HL-60 (cell line): ENCODE measurements at regions not wholly inside any gene's neighbourhood (a gene's known extent, or its start where the extent isn't known, plus 50 kb on each side); places are given as distances from the start of the nearest gene placed in this dataset.

Experiments used
- DNase-seq, 2 experiments: peaks; one replicate each; pipeline ENCODE4 v3.0.0-alpha.2; 2010 to 2020; ENCODE audit warnings: low read depth in 1 of 2, low spot score in 1 of 2
- H3K27ac ChIP-seq: fragments of 250-450 bp; sonication (Bioruptor Pico); replicated peaks from 2 replicates; pipeline ENCODE4 v1.5.1; 2020; ENCODE audit warnings: mild to moderate bottlenecking, moderate library complexity
- H3K27me3 ChIP-seq: fragments of 250-450 bp; sonication (Bioruptor Pico); 2 replicates; pipeline ENCODE4 v1.5.1; 2021; ENCODE audit warnings: mild to moderate bottlenecking, moderate library complexity; ENCODE audit not compliant: insufficient read depth, poor library complexity, severe bottlenecking
- H3K4me3 ChIP-seq: replicated peaks from 2 replicates; pipeline ENCODE4 v1.5.1; 2011; ENCODE audit warnings: mild to moderate bottlenecking, control low read depth, low read length; ENCODE audit not compliant: insufficient read depth
- CTCF ChIP-seq: IDR thresholded peaks from one replicate; pipeline ENCODE4 v1.5.1; 2011; ENCODE audit warnings: low read length, control low read depth, inconsistent platforms; ENCODE audit not compliant: insufficient read depth
- GABPA ChIP-seq: IDR thresholded peaks from 2 replicates; pipeline ENCODE4 v1.6.1; 2012; ENCODE audit warnings: low read depth
- POLR2AphosphoS5 ChIP-seq: IDR thresholded peaks from 2 replicates; pipeline ENCODE4 v1.6.1; 2012; ENCODE audit warnings: low read depth
- REST ChIP-seq: IDR thresholded peaks from 2 replicates; pipeline ENCODE4 v1.6.1; 2012; ENCODE audit warnings: low read depth; ENCODE audit not compliant: insufficient replicate concordance
- SPI1 ChIP-seq: IDR thresholded peaks from 2 replicates; pipeline ENCODE4 v1.6.1; 2012; ENCODE audit warnings: low read depth, mild to moderate bottlenecking, borderline replicate concordance

GRCh38 chr2:51410331-51410730 is 378.4 kb upstream of the NRXN1 start:
- Histone ChIP-seq H3K27ac (no peak overlapping the region), H3K27me3 (no peaks in the 10 kb centered on the region), H3K4me3 (no peak overlapping the region)
- no peak for DNase-seq
- TF ChIP-seq POLR2AphosphoS5 (no peak), REST (no peak), CTCF (no peak), SPI1 (no peak), GABPA (no peak)

- no peak for DNase-seq
- TF ChIP-seq SPI1 (no peak), REST (no peak), CTCF (no peak), GABPA (no peak), POLR2AphosphoS5 (no peak)
- no peak overlapping the region for H3K27ac ChIP-seq
These were observed 378.0 kb upstream of the NRXN1 start for GRCh38 chr2:51409920-51410319.

GRCh38 chr2:51404226-51404625 is 372.3 kb upstream of the NRXN1 start:
- H3K27ac ChIP-seq: no peak overlapping the region

More at GRCh38 chr2:51409920-51410319, 378.0 kb upstream of the NRXN1 start:
- H3K4me3 ChIP-seq: no peak overlapping the region
- H3K27me3 ChIP-seq: no peaks in the 10 kb centered on the region

More at GRCh38 chr2:51404226-51404625, 372.3 kb upstream of the NRXN1 start:
- TF ChIP-seq GABPA: no peak
- no peak for TF ChIP-seq SPI1
- TF ChIP-seq POLR2AphosphoS5: no peak
- no peak for TF ChIP-seq REST
- TF ChIP-seq CTCF: no peak
- no peak for DNase-seq
- no peak overlapping the region for H3K4me3 ChIP-seq
- no peaks in the 10 kb centered on the region for H3K27me3 ChIP-seq
